ENCODE measurements at regions not wholly inside any gene's neighbourhood (a gene's known extent, or its start where the extent isn't known, plus 50 kb on each side); places are given as distances from the start of the nearest gene placed in this dataset.

DNA sequence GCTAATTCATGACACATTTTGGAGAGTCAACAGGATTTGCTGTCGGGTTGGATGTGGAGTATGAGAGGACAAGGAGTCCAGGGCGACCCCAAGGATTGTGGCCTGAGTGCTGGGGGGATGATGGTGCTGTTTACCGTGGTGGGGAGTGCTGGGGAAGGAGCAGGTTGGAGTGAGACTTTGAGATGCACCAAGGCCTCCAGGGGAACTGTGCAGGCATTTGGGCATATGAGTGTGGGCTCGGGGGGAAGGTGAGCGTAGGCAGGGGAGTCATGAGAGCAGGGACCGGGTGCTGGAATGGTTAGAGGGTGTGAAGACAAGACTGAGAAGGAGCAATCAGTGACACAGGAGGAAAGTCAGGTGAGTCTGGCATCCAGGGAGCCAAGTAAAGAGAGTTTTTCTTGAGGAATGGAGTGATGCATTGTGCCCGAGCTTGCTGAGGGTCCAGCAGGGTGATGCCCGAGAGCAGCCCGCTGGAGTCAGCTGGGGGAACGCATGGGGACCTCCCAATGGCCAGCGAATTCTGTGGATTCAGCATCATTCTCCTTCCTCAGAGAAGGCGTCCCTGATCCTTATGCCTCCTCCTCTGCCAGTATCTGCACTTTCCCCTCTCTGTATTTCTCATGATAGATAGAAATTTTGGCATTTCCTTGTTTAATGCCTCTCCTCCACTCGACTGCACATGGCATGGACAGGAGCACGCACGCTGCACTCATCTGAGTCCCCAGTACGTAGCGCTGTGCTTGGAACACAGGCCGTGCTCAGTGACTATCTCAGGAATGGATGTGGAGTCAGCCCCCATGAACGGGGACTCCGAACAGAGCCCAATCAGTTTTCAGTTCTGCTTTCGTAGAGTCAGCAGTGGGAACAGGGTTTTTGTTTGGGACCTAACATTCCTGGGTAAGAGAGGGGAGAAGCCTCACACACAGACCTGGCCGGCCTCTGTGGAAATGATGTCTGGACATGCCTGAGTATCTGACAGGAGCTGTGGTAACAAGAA, 52.1 kb upstream of the ETV3 start:
- H3K27me3 ChIP-seq = peaks cover 7 to 69% (median 51%) of the 10 kb centered on the region in 7 donors
- intact Hi-C loops (cut with DNase I) = loop anchor here in 3 of 10 donors (5.0 to 10.0 kb wide), 2 partner anchors 175 to 297 kb away; no protein-coding TSS in a partner anchor
- 77 to 79% methylated on average over 22 of the region's 22 CpGs for WGBS, 2 donors
- ATAC-seq = no peak
- no peaks in the 10 kb centered on the region for H3K36me3 ChIP-seq
- DNase-seq = no peak
- H3K27ac ChIP-seq = no peak overlapping the region
- peaks cover 0 to 6% (median 0%) of the 10 kb centered on the region in 9 donors for H3K4me1 ChIP-seq
- H3K9me3 ChIP-seq = no peaks in the 10 kb centered on the region
- TF ChIP-seq, protein P1, sequence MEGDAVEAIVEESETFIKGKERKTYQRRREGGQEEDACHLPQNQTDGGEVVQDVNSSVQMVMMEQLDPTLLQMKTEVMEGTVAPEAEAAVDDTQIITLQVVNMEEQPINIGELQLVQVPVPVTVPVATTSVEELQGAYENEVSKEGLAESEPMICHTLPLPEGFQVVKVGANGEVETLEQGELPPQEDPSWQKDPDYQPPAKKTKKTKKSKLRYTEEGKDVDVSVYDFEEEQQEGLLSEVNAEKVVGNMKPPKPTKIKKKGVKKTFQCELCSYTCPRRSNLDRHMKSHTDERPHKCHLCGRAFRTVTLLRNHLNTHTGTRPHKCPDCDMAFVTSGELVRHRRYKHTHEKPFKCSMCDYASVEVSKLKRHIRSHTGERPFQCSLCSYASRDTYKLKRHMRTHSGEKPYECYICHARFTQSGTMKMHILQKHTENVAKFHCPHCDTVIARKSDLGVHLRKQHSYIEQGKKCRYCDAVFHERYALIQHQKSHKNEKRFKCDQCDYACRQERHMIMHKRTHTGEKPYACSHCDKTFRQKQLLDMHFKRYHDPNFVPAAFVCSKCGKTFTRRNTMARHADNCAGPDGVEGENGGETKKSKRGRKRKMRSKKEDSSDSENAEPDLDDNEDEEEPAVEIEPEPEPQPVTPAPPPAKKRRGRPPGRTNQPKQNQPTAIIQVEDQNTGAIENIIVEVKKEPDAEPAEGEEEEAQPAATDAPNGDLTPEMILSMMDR (IDR thresholded peaks at IDR 0.05) = no peak
- no peak overlapping the region for H3K4me3 ChIP-seq

DNA sequence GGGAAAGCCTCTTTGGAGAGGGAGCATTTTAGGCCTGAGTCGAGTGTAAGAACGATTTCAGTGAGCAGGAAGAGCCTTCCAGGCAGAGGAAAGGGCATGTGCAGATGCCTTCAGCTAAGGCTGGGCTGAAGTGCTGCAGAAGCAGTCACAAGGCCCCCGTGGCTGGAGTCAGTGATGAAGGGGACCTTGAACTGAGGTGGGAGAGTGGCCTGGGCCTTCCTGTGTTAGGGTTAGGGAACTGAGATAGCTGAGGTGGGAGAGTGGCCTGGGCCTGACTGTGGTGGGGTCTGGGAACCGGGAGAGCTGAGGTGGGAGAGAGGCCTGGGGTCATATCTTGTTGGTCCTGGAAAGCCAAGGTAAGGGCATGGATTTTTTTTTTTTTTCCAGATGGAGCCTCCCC, 50.9 kb upstream of the ETV3 start:
- no peaks in the 10 kb centered on the region for H3K36me3 ChIP-seq
- ATAC-seq (no peak), DNase-seq (no peak)
- H3K4me1 ChIP-seq = peaks cover 0 to 6% (median 0%) of the 10 kb centered on the region in 9 donors
- H3K9me3 ChIP-seq = no peaks in the 10 kb centered on the region
- peaks cover 0 to 61% (median 39%) of the 10 kb centered on the region in 7 donors for H3K27me3 ChIP-seq
- H3K4me3 ChIP-seq = no peak overlapping the region
- TF ChIP-seq, protein P1 (IDR thresholded peaks at IDR 0.05) = no peak
- WGBS, 2 donors = 68 to 85% methylated on average over 4 of the region's 4 CpGs
- intact Hi-C loops (cut with DNase I) = no loop called here
- H3K27ac ChIP-seq = no peak overlapping the region
